HCT116 (cell line): ENCODE measurements at regions not wholly inside any gene's neighbourhood (a gene's known extent, or its start where the extent isn't known, plus 50 kb on each side); places are given as distances from the start of the nearest gene placed in this dataset.

Experiments
- ATAC-seq: fragments of 200-7000 bp; cut with Tn5 transposase; 2 replicates; pipeline ENCODE4 v1.9.1; 2020; ENCODE audit warnings: mild to moderate bottlenecking, moderate library complexity
- BruUV-seq: library from RNA; stranded (reverse); fragments of 400-500 nt; replicated peaks from 2 replicates; lab custom pipeline; 2021; lab: Mats Ljungman, UMichigan
- CTCF ChIA-PET: fragments of 300-600 bp; sonication (Branson Sonifier 250); formaldehyde crosslinking; loops from one replicate; lab custom pipeline; 2021; ENCODE audit warnings: antibody characterized with exemption; lab: Charles Lee
- POLR2A ChIA-PET: fragments of 300-600, 350-600 bp; sonication (Branson Sonifier 250); formaldehyde crosslinking; loops from one replicate; lab custom pipeline; 2021; ENCODE audit warnings: antibody characterized with exemption; lab: Charles Lee
- RAD21 ChIA-PET, 2 experiments: fragments of 300-600 bp; sonication (Branson Sonifier 250); formaldehyde crosslinking; loops; one replicate each; lab custom pipeline; 2023; ENCODE audit warnings: low total read pairs in 2 of 2; ENCODE audit not compliant: uncharacterized antibody in 2 of 2, unreplicated experiment in 2 of 2, low non-redundant PET in 1 of 2; lab: Charles Lee
- DNase-seq: peaks from one replicate; pipeline ENCODE4 v3.0.0-alpha.2; 2010; ENCODE audit warnings: low read depth, low spot score
- H2AFZ ChIP-seq: fragments of 200-600 bp; shearing (Covaris generic), sonication (generic); 2 replicates; pipeline ENCODE4 v1.6.1; 2017; ENCODE audit warnings: low read depth, mixed run types, mixed read lengths, antibody characterized with exemption, low read length; ENCODE audit not compliant: poor library complexity, severe bottlenecking
- H3K27ac ChIP-seq: 2 replicates; pipeline ENCODE4 v1.5.1; 2012; ENCODE audit warnings: low read depth, low read length
- H3K27me3 ChIP-seq: fragments of 200-600 bp; sonication (generic); 2 replicates; pipeline ENCODE4 v1.6.1; 2016; ENCODE audit warnings: mixed run types, low read length, mixed read lengths; ENCODE audit not compliant: insufficient read depth
- H3K36me3 ChIP-seq, 2 experiments: fragments of 200-500 bp in 1 of 2; fragments of 200-600 bp in 1 of 2; sonication (Bioruptor generic) in 1 of 2; sonication (generic) in 1 of 2; 2 replicates each; pipeline versions ENCODE4 v1.5.1 to v1.6.1; 2014 to 2016; ENCODE audit warnings: low read length in 2 of 2, inconsistent platforms in 1 of 2, mixed read lengths in 1 of 2, mixed run types in 1 of 2; ENCODE audit not compliant: insufficient read depth in 2 of 2, control insufficient read depth in 1 of 2
- H3K4me1 ChIP-seq, 2 experiments: fragments of 200-600 bp in 1 of 2; sonication (generic) in 1 of 2; 2 replicates each; pipeline versions ENCODE4 v1.5.1 to v1.6.1; 2012 to 2017; ENCODE audit warnings: low read length in 2 of 2, inconsistent platforms in 1 of 2, mild to moderate bottlenecking in 1 of 2, mixed read lengths in 1 of 2, mixed run types in 1 of 2, moderate library complexity in 1 of 2; ENCODE audit not compliant: insufficient read depth in 2 of 2, control insufficient read depth in 1 of 2
- H3K4me2 ChIP-seq: fragments of 200-600 bp; sonication (generic); 2 replicates; pipeline ENCODE4 v1.6.1; 2017; ENCODE audit warnings: mixed run types, low read length, mixed read lengths
- H3K4me3 ChIP-seq, 2 experiments: fragments of 200-600 bp in 1 of 2; sonication (generic) in 1 of 2; replicated peaks in 1 of 2; 2 replicates each; pipeline ENCODE4 v1.5.1; 2011 to 2016; ENCODE audit warnings: low read length in 2 of 2, control low read depth in 1 of 2, low read depth in 1 of 2, mild to moderate bottlenecking in 1 of 2, mixed read lengths in 1 of 2, mixed run types in 1 of 2
- H3K79me2 ChIP-seq: fragments of 200-600 bp; sonication (generic); 2 replicates; pipeline ENCODE4 v1.6.1; 2017; ENCODE audit warnings: mild to moderate bottlenecking, mixed run types, low read length, moderate library complexity, mixed read lengths; ENCODE audit not compliant: insufficient read depth
- H3K9ac ChIP-seq: fragments of 200-600 bp; sonication (generic); 2 replicates; pipeline ENCODE4 v1.6.1; 2016; ENCODE audit warnings: low read length, mixed read lengths
- H3K9me2 ChIP-seq: fragments of 200-600 bp; sonication (generic), shearing (Covaris generic); 2 replicates; pipeline ENCODE4 v1.6.1; 2017; ENCODE audit warnings: mixed run types, mild to moderate bottlenecking, moderate library complexity; ENCODE audit not compliant: insufficient read depth
- H3K9me3 ChIP-seq, 2 experiments: fragments of 200-500 bp in 1 of 2; fragments of 200-600 bp in 1 of 2; sonication (Bioruptor generic) in 1 of 2; sonication (generic) in 1 of 2; 2 replicates each; pipeline ENCODE4 v1.6.1; 2014 to 2017; ENCODE audit warnings: low read length in 2 of 2, mixed read lengths in 2 of 2, inconsistent platforms in 1 of 2, low read depth in 1 of 2, mild to moderate bottlenecking in 1 of 2, mixed run types in 1 of 2, moderate library complexity in 1 of 2; ENCODE audit not compliant: control insufficient read depth in 1 of 2, insufficient read depth in 1 of 2
- H4K20me1 ChIP-seq: fragments of 200-600 bp; sonication (generic), shearing (Covaris generic); 2 replicates; pipeline ENCODE4 v1.6.1; 2017; ENCODE audit warnings: mixed run types, mild to moderate bottlenecking, moderate library complexity; ENCODE audit not compliant: insufficient read depth
- CBX3 ChIP-seq: IDR thresholded peaks from 2 replicates; pipeline ENCODE4 v1.6.1; 2012; ENCODE audit warnings: low read depth
- ELF1 ChIP-seq: IDR thresholded peaks from 2 replicates; pipeline ENCODE4 v1.6.1; 2012; ENCODE audit warnings: low read depth, borderline replicate concordance
- EZH2phosphoT487 ChIP-seq: fragments of 200-600 bp; IDR thresholded peaks from 2 replicates; pipeline ENCODE4 v1.6.1; 2018; ENCODE audit warnings: antibody characterized with exemption, borderline replicate concordance
- FOSL1 ChIP-seq: IDR thresholded peaks from 2 replicates; pipeline ENCODE4 v1.6.1; 2012; ENCODE audit warnings: low read depth
- JUND ChIP-seq: IDR thresholded peaks from 2 replicates; pipeline ENCODE4 v1.6.1; 2012
- POLR2A ChIP-seq: IDR thresholded peaks from 2 replicates; pipeline ENCODE4 v1.7.0; 2011; ENCODE audit warnings: borderline replicate concordance; ENCODE audit not compliant: insufficient read depth, insufficient read length; ENCODE audit errors: extremely low read depth
- RAD21 ChIP-seq: IDR thresholded peaks from 2 replicates; pipeline ENCODE4 v1.6.1; 2012; ENCODE audit warnings: low read depth, mild to moderate bottlenecking
- SP1 ChIP-seq: IDR thresholded peaks from 2 replicates; pipeline ENCODE4 v1.6.1; 2012; ENCODE audit warnings: low read depth
- TCF7L2 ChIP-seq: IDR thresholded peaks from 2 replicates; pipeline ENCODE4 v1.7.0; 2011; ENCODE audit warnings: borderline replicate concordance, inconsistent platforms; ENCODE audit not compliant: insufficient read depth, insufficient read length; ENCODE audit errors: extremely low read depth
- ZFX ChIP-seq: fragments of 450-650 bp; IDR thresholded peaks from 2 replicates; pipeline ENCODE4 v1.6.1; 2017
- ZNF274 ChIP-seq: fragments of 200-500 bp; sonication (Bioruptor generic); IDR thresholded peaks from 2 replicates; pipeline ENCODE4 v1.6.1; 2014; ENCODE audit warnings: mild to moderate bottlenecking, low read depth, low read length, inconsistent platforms
- intact Hi-C: fragments of 100-400 bp; cut with micrococcal nuclease; formaldehyde crosslinking; loops from 2 replicates; pipeline ENCODE4 v1.10.0; 2022
- TF ChIP-seq, protein P1 (sequence below): IDR thresholded peaks from 2 replicates; pipeline ENCODE4 v1.6.1; 2012; ENCODE audit warnings: low read depth
- TF ChIP-seq, protein P2 (sequence below): IDR thresholded peaks from 2 replicates; pipeline ENCODE4 v1.6.1; 2012
- TF ChIP-seq, protein P3 (sequence below), 3 experiments: fragments of 200-600 bp in 1 of 3; sonication (generic) in 1 of 3; IDR thresholded peaks in 2 of 3; conservative IDR thresholded peaks in 1 of 3; 2 replicates each; pipeline ENCODE4 v1.5.1; 2012 to 2017; ENCODE audit warnings: low read depth in 2 of 3, low read length in 2 of 3, antibody characterized with exemption in 1 of 3, borderline replicate concordance in 1 of 3, control low read depth in 1 of 3, mild to moderate bottlenecking in 1 of 3, mixed read lengths in 1 of 3, mixed run types in 1 of 3, moderate library complexity in 1 of 3; ENCODE audit not compliant: insufficient read depth in 1 of 3

DNA sequence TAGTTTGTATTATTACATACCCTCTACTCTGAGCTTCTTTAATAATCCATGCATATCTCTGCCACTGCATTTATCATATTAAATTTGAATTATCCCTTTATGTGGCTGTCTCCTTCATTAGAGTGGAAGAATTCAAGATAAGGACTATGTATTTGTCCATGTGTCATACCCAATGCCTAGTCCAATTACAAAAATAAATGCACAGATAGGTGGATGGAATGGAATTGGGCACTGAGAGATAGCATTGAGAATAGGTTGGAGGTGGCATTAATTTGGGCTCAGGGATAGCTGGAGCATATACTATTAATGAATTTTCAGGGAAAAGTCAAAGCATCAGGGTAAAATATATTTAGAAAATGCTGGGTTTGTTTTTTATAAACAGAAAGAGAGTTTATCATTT lies 893.2 kb downstream of the EPHA4 start:
- no peaks in the 10 kb centered on the region for H3K9me3 ChIP-seq
- intact Hi-C loops, result no loop called here

DNA sequence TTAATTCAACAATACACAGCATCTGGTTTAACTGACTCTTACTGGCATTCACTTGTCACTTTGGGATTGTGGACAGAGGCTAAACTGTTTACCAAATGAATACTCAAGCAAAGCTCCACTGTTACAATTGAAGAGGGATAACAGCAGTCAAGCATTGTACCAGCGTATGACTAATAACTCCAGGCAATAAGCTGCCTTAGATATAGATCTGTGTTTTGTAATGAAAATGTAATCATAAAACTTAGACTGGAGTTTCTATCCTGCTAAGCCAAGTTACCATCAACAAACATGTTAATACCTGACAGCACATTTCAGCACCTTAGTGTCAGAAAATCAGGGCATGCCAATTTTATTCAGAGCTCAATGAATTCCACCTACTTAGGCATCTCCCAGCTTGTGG lies 889.5 kb downstream of the EPHA4 start:
- no peak overlapping the region for H3K4me2 ChIP-seq
- no TSS peak for BruUV-seq
- intact Hi-C loops, result no loop called here
- TF ChIP-seq, protein P1, sequence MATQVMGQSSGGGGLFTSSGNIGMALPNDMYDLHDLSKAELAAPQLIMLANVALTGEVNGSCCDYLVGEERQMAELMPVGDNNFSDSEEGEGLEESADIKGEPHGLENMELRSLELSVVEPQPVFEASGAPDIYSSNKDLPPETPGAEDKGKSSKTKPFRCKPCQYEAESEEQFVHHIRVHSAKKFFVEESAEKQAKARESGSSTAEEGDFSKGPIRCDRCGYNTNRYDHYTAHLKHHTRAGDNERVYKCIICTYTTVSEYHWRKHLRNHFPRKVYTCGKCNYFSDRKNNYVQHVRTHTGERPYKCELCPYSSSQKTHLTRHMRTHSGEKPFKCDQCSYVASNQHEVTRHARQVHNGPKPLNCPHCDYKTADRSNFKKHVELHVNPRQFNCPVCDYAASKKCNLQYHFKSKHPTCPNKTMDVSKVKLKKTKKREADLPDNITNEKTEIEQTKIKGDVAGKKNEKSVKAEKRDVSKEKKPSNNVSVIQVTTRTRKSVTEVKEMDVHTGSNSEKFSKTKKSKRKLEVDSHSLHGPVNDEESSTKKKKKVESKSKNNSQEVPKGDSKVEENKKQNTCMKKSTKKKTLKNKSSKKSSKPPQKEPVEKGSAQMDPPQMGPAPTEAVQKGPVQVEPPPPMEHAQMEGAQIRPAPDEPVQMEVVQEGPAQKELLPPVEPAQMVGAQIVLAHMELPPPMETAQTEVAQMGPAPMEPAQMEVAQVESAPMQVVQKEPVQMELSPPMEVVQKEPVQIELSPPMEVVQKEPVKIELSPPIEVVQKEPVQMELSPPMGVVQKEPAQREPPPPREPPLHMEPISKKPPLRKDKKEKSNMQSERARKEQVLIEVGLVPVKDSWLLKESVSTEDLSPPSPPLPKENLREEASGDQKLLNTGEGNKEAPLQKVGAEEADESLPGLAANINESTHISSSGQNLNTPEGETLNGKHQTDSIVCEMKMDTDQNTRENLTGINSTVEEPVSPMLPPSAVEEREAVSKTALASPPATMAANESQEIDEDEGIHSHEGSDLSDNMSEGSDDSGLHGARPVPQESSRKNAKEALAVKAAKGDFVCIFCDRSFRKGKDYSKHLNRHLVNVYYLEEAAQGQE, result no peak
- TF ChIP-seq, protein P2, sequence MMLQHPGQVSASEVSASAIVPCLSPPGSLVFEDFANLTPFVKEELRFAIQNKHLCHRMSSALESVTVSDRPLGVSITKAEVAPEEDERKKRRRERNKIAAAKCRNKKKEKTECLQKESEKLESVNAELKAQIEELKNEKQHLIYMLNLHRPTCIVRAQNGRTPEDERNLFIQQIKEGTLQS, result no peak
- TF ChIP-seq ZNF274 (no peak), CBX3 (no peak), TCF7L2 (no peak), FOSL1 (no peak), ELF1 (no peak), RAD21 (no peak), JUND (no peak), POLR2A (no peak), SP1 (no peak), EZH2phosphoT487 (no peak), ZFX (no peak)
- TF ChIP-seq, protein P3, sequence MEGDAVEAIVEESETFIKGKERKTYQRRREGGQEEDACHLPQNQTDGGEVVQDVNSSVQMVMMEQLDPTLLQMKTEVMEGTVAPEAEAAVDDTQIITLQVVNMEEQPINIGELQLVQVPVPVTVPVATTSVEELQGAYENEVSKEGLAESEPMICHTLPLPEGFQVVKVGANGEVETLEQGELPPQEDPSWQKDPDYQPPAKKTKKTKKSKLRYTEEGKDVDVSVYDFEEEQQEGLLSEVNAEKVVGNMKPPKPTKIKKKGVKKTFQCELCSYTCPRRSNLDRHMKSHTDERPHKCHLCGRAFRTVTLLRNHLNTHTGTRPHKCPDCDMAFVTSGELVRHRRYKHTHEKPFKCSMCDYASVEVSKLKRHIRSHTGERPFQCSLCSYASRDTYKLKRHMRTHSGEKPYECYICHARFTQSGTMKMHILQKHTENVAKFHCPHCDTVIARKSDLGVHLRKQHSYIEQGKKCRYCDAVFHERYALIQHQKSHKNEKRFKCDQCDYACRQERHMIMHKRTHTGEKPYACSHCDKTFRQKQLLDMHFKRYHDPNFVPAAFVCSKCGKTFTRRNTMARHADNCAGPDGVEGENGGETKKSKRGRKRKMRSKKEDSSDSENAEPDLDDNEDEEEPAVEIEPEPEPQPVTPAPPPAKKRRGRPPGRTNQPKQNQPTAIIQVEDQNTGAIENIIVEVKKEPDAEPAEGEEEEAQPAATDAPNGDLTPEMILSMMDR (IDR thresholded peaks at IDR 0.05 in 2 of 3, conservative IDR thresholded peaks at IDR 0.05 in 1 of 3; ENCODE audit: borderline replicate concordance in 1 of 3, insufficient read depth in 1 of 3, low read depth in 2 of 3, low read length in 2 of 3), result no peak

More for the DNA sequence above, 893.2 kb downstream of the EPHA4 start:
- no peaks in the 10 kb centered on the region for H4K20me1 ChIP-seq
- no peak overlapping the region for H2AFZ ChIP-seq
- no peaks in the 10 kb centered on the region for H3K4me1 ChIP-seq
- no peak overlapping the region for H3K4me3 ChIP-seq
- no peaks in the 10 kb centered on the region for H3K27me3 ChIP-seq
- CTCF ChIA-PET, result no interaction called here
- POLR2A ChIA-PET, result no interaction called here
- ATAC-seq (no peak), DNase-seq (no peak)
- no peak overlapping the region for H3K4me2 ChIP-seq
- H3K36me3 ChIP-seq, result no peaks in the 10 kb centered on the region
- RAD21 ChIA-PET, result no interaction called here
- no TSS peak for BruUV-seq
- no peak overlapping the region for H3K9ac ChIP-seq
- no peaks in the 10 kb centered on the region for H3K79me2 ChIP-seq
- H3K27ac ChIP-seq, result no peak overlapping the region
- no peaks in the 10 kb centered on the region for H3K9me2 ChIP-seq
- TF ChIP-seq POLR2A (no peak), TCF7L2 (no peak)
- TF ChIP-seq, all 23 proteins: peak for 0

More for the DNA sequence above, 889.5 kb downstream of the EPHA4 start:
- no peaks in the 10 kb centered on the region for H3K79me2 ChIP-seq
- no peak for ATAC-seq
- H3K4me1 ChIP-seq, result no peaks in the 10 kb centered on the region
- no peak for DNase-seq
- no peak overlapping the region for H2AFZ ChIP-seq
- CTCF ChIA-PET, result interaction anchor here (1.3 kb wide), 1 partner anchor 10 kb away, joined by 3 read pairs; no protein-coding TSS in a partner anchor
- RAD21 ChIA-PET, result no interaction called here
- POLR2A ChIA-PET, result no interaction called here
- H4K20me1 ChIP-seq, result no peaks in the 10 kb centered on the region
- H3K9me2 ChIP-seq, result no peaks in the 10 kb centered on the region
- H3K36me3 ChIP-seq, result no peaks in the 10 kb centered on the region
- H3K27me3 ChIP-seq, result no peaks in the 10 kb centered on the region
- no peak overlapping the region for H3K27ac ChIP-seq
- no peak overlapping the region for H3K9ac ChIP-seq
- H3K4me3 ChIP-seq, result no peak overlapping the region
- H3K9me3 ChIP-seq, result no peaks in the 10 kb centered on the region
